Dedifferentiated amniotic fluid mesenchymal stem cell (primary cell): ENCODE measurements at regions not wholly inside any gene's neighbourhood (a gene's known extent, or its start where the extent isn't known, plus 50 kb on each side); places are given as distances from the start of the nearest gene placed in this dataset.

Experiments used
- DNase-seq: peaks from one replicate; pipeline ENCODE4 v3.0.0-alpha.2; 2016; ENCODE audit errors: extremely low spot score

DNA sequence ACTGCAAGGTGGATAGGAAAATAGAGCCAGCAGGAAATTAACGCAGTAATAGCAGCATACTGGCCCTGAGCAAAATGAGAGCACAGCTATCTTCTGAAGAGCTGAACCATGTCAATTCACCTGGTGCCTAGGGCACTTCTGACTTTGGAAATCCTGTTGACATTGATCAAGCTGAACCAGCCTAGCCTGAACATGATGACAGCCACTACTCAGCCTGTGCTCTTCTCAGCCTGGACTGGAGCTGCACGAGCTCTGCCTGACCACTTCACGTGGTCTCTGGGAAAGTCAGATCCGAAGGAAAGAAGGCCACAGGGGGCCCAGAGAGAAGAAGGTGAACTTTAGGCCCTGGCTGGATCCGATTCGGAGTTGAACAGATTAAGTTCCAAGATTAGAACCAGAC, 421.9 kb downstream of the LPIN1 start:
- DNase-seq = no peak

GRCh38 chr2:12168791-12169388, 422.5 kb downstream of the LPIN1 start:
- peak; percentile 30 for DNase-seq

DNA sequence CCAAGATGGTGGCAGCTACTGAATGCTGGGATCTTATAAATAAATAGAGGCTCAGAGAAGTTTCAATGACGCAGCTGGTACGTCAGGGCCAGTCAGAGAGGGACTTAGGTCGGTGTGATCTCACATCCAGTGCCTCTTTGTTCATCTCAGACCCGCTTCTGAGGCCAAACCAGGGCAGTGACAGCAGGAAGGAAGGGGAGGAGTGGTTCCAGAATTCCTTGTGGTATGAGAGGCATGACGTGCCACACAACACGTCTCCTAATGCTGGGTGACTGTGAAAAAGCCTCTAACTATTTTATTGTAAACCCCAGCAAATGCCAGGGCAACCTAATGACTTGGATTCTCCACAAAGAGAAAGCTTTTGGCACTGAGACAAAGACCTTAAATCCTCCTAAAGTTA, 423.3 kb downstream of the LPIN1 start:
- DNase-seq = peak; percentile 57

- no peak for DNase-seq
Measured at GRCh38 chr2:12170121-12170520, 423.7 kb downstream of the LPIN1 start.

- DNase-seq = no peak
Measured at GRCh38 chr2:12173271-12173942, 427.0 kb downstream of the LPIN1 start.

DNA sequence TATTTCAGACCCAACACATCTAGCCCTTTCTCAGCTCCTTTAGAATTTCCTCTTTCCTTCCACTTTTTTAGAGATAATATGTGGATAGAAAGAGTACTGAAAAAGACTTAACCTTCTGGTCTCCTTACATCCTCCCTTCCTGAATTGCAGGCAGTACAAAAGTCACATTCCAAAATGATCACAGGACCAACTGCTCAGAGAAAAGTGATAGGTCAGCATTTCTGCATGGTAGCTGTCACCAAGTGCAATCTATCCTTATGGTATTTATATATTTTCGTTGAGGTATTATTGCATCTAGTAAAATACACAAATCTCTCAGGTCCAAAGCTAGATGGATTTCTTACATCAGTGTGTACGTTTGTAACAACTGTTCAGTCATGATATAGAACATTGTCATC, 427.5 kb downstream of the LPIN1 start:
- DNase-seq = no peak

DNA sequence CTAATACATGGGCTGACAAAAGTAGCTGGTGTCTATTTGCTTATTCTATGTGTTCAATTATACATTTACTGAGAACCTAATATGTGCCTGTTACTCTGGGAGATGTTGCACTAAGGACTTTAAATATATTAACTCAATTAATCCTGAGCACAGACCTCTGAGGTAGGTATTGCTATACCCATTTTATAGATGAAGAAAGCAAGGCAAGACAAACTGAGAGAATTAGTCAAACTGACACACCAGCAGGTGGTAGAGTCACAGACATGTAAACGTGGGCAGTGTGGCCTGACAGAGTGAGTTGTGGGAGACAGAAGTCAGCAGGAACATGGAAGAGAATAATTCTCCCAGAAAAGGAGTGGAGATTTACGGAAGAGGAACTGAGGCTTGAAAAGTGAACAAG, 428.9 kb downstream of the LPIN1 start:
- no peak for DNase-seq

DNA sequence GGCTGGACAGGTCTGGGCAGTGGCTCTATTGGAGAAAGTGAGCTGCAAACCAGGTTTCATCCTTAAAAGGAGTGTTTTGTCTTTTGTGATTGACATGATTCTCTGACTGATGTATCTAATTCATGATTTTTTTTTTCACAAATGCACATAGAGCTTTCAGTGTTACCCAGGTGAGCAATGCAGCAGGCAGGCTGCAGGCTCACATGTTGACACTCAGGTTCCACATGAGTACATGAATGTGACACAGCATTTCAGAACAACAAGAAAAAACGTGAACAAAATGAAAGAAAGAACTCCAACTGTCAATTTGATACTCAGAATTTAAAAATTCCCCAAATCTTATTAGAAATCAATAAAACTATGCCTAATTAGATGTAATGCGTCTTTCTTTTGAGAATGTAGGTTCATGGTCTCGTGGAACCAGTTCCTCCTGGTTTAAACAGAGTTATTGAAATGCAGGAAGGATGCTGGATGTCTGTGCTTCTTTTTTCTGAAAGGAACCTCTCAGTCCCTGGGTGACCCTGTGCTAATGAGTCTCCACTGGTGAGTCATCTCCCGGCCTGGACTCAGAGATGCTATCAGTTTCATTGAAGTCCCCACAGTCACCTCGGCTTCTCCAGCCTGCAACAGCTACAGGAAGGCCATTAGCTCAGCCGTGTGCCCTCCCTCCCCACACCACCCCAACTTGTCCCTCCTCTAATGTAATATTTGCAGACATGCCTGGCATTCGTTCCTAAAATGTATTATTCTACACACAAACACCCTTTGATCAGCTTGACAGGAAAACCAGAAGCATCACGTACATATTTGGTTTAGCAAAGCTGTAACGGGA, 430.4 kb downstream of the LPIN1 start:
- DNase-seq = peak; percentile 51

GRCh38 chr2:12177455-12178288, 431.2 kb downstream of the LPIN1 start:
- no peak for DNase-seq

DNA sequence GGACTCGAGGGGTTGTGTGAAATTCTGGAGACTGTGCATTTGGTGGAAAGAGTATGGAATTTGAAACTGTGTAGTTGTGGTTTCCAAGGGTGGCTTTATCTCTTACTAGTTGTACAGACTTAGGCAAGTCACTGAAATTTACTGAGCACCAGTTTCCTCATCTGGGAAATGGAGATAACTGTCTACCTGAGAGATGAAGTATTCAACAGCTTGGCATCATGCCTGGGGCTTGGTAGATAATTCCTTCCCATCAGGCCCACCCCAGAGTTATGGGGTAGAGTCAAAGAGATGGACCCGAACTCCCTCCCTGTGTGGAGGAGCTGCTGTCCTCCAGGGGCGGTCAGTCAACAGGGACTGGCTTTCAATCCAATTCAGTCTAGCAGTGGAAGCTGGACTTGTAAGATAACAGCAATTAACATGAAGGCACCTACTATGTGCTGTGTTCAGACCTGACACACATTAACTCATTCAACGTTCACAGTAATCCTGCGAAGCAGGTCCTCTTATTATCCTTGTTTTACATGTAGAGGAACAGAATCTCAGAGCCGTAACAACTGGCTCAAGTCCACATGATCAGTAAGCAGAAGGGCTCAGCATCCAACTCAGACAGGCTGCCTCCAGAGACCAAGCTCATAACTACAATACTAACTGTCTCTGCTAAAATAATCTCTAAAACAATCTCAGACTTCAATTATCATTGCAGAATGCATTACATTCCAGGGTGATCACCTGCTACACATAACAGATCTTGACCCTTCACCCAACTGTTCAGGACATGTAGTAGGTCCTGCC, 432.1 kb downstream of the LPIN1 start:
- DNase-seq = no peak

DNA sequence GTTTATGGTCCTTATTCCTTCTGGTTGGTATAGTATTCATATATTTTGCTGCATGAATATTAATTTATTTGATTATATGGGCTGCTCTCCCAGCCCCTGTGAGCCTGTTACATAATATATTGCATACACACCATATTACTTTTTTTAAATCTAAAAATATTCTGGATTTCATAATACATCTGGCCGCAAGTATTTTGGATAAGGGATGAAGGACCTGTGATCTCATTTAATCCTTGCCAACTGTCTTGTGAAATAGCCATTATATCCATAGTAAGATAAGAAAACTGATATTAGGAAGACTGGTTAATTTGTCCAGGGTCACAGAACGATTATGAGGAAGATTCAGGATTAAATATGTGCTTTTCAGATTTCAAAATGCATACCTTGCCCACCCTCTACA, 433.6 kb downstream of the LPIN1 start:
- DNase-seq = no peak

DNA sequence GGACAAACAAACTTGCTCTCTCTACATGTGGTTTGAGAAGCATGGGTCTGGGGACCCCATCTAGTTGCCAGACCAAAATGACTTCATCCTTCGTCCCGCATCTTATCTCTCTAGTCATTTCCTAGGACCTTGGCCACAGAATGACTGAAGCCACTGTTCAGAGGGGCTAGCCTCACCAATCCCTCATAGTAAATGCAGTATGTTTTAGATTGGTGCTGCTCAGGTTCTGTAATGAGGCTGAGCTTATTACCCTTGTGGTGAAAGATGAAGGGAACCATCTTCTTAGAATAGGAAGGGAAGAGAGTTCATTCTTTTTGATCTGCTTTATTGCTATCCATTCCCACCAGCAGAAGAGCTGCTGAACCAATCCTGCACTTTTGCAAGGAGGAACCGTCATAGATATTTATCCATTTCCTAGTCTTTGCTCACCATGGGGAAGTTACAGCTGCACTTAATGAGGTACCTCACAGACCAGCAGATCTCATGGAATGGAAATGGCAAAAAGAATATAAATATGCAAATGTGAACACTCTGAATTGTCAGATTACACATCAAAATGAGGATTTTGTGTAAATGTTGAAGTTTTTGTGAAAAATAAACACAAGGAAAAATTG, 436.7 kb downstream of the LPIN1 start:
- DNase-seq = no peak

DNA sequence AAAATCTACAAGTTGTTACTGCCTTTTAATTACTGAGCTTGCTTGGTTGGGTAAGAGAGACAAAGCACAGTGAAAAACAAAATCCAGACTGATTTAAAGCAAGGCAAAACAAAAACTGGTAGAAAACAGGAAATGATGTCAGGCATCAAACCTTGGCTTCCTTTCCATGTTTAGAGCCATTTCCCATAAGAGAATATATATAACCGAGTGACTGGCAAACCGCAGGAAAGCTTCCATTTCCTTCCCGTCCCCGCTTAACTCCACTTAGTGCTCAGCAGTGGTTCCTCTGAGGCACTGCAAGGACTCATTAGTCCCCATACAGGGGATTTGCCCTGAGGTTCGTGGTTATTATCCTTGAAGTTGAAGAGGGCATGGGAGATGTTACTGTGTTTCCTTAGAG, 446.3 kb downstream of the LPIN1 start:
- DNase-seq = no peak

GRCh38 chr2:12194968-12195367, 448.5 kb downstream of the LPIN1 start:
- no peak for DNase-seq

DNA sequence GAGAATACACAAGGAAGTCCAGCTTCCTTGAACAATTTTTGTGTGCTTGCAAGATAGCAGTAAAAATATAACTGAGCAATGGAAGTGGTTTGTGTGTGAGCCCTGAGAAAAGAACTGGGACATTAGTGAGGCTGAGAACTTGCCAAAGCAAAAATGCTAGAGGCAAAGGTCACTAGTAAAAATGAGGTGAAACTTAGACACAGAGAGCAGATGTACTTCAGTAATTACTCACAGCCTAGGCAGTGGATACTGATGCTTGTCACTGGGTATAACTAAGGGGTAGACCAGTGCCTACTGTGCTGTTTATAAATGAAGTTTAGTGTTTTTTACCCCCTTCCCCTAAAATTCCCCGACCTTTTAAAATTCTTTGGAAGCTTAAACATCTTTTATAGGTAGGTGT, 450.1 kb downstream of the LPIN1 start:
- no peak for DNase-seq

- DNase-seq = no peak
Measured at GRCh38 chr2:12197133-12197532, 450.7 kb downstream of the LPIN1 start.

DNA sequence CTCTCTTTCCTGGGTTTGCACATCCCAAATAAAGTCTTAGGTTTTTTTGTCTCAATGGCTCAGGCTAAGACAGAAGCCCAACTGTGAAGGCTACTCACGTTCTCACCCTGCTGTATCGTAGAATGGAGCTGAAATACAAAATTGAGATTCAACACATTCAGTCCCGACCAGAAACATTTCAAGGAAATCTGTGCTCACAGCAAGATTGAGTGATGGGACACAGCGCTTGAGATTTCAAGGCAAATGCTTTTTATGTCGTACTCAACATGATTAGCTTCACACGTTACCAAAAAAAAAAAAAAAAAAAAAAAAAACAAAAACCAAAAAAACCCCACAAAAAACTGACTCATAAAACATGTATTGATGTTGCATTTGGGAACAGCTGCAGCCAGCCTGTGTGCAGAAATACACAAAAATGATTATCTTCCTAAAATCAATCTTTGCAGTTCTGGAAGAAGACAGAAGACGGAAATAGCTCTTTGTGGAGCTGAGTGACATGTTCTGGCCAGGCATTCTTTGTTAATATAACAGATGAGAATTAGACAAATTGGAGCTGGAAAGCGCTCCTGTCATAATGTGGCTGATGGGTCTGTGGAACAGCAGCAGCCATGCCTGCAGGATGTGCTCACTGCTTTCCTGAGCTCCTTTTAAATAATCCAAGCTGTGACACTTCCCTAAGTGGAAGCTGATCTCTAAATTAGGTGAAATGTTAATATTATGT, 453.2 kb downstream of the LPIN1 start:
- no peak for DNase-seq

DNA sequence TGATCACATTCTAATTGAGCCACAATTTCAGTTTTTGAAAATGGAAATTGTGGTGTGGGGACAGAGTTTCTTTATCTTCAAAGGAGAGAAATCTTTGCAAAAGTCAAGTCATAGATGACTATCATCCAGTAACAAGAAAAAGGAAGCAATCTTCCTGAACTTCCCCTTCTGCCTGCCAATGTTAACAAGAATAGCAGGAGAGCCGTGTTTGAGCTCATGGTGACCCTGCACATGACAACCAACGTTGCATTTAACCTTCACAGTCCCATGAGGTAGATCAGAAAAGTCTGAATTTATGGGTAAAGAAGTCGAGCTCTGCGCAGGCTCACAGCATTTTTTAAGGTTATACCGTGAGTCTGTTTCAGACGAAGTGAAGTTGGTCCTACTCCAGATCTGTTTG, 454.9 kb downstream of the LPIN1 start:
- DNase-seq = no peak

- peak; percentile 19 for DNase-seq
Measured at GRCh38 chr2:12202313-12203075, 456.1 kb downstream of the LPIN1 start.
